Colonic mucosa (tissue), 4 donors: ENCODE measurements at regions not wholly inside any gene's neighbourhood (a gene's known extent, or its start where the extent isn't known, plus 50 kb on each side); places are given as distances from the start of the nearest gene placed in this dataset.
A peak's percentile ranks its signal among the peaks of the same experiment; 100 is the strongest.

ENCODE experiments used
- DNase-seq: peaks from one replicate; pipeline ENCODE4 v3.0.0-alpha.2; 2020
- H3K27ac ChIP-seq: fragments of 200-600 bp; one replicate; pipeline ENCODE4 v1.8.0; 2021
- H3K27me3 ChIP-seq: fragments of 200-600 bp; one replicate; pipeline ENCODE4 v1.8.0; 2021
- H3K36me3 ChIP-seq: fragments of 200-600 bp; one replicate; pipeline ENCODE4 v1.8.0; 2021
- H3K4me1 ChIP-seq: fragments of 200-600 bp; one replicate; pipeline ENCODE4 v1.8.0; 2021; ENCODE audit warnings: mild to moderate bottlenecking
- H3K4me3 ChIP-seq: fragments of 200-600 bp; one replicate; pipeline ENCODE4 v1.8.0; 2021
- H3K9ac ChIP-seq, 2 donors: one replicate each; pipeline ENCODE4 v1.7.0; 2013; ENCODE audit warnings: control low read depth in 2 of 2, low read depth in 2 of 2, low read length in 2 of 2
- H3K9me3 ChIP-seq: fragments of 200-600 bp; one replicate; pipeline ENCODE4 v1.8.0; 2021
- CTCF ChIP-seq: fragments of 200-600 bp; IDR thresholded peaks from one replicate; pipeline ENCODE4 v1.8.0; 2022; ENCODE audit warnings: antibody characterized with exemption, mild to moderate bottlenecking
- intact Hi-C: fragments of 100-400 bp; cut with DNase I; formaldehyde crosslinking; loops from one replicate; pipeline ENCODE4 v1.14.1; 2022
- donor health status: healthy.
- donor health status: DM: no; HTN: no; CAD: no.
- donor health status: DM: no; HTN: no; CAD: no.

- no peaks in the 10 kb centered on the region for H3K9me3 ChIP-seq
- H3K4me1 ChIP-seq, result no peaks in the 10 kb centered on the region
- intact Hi-C loops, result no loop called here
- no peaks in the 10 kb centered on the region for H3K27me3 ChIP-seq
- H3K27ac ChIP-seq, result no peak overlapping the region
- DNase-seq, result no peak
- H3K9ac ChIP-seq, result no peak overlapping the region
- no peak for TF ChIP-seq CTCF
- H3K4me3 ChIP-seq, result no peak overlapping the region
- no peaks in the 10 kb centered on the region for H3K36me3 ChIP-seq
These were observed 50.4 kb downstream of the RTL9 start for GRCh38 chrX:110408949-110409588.

GRCh38 chrX:110409925-110410324 is 51.3 kb downstream of the RTL9 start:
- H3K9ac ChIP-seq, result no peak overlapping the region

GRCh38 chrX:110410603-110411002 is 52.0 kb downstream of the RTL9 start:
- H3K36me3 ChIP-seq, result no peaks in the 10 kb centered on the region
- TF ChIP-seq CTCF, result no peak
- H3K9me3 ChIP-seq, result no peaks in the 10 kb centered on the region
- H3K27ac ChIP-seq, result no peak overlapping the region
- no peaks in the 10 kb centered on the region for H3K27me3 ChIP-seq
- intact Hi-C loops, result no loop called here
- DNase-seq, result no peak
- H3K4me3 ChIP-seq, result no peak overlapping the region
- H3K9ac ChIP-seq, result no peak overlapping the region
- H3K4me1 ChIP-seq, result no peaks in the 10 kb centered on the region

More at GRCh38 chrX:110409925-110410324, 51.3 kb downstream of the RTL9 start:
- TF ChIP-seq CTCF, result no peak
- intact Hi-C loops, result no loop called here
- Histone ChIP-seq H3K27ac (no peak overlapping the region), H3K27me3 (no peaks in the 10 kb centered on the region), H3K4me3 (no peak overlapping the region), H3K9me3 (no peaks in the 10 kb centered on the region), H3K36me3 (no peaks in the 10 kb centered on the region), H3K4me1 (no peaks in the 10 kb centered on the region)
- DNase-seq, result no peak

- Histone ChIP-seq H3K27ac (no peak overlapping the region), H3K36me3 (no peaks in the 10 kb centered on the region), H3K27me3 (no peaks in the 10 kb centered on the region), H3K9me3 (no peaks in the 10 kb centered on the region), H3K9ac (no peak overlapping the region), H3K4me3 (no peak overlapping the region), H3K4me1 (no peaks in the 10 kb centered on the region)
- DNase-seq, result peak; percentile 67
- peak; percentile 84 for TF ChIP-seq CTCF
- intact Hi-C loops, result no loop called here
These were observed 54.5 kb downstream of the RTL9 start for GRCh38 chrX:110412971-110413726.

- intact Hi-C loops, result no loop called here
- Histone ChIP-seq H3K36me3 (no peaks in the 10 kb centered on the region), H3K9me3 (no peaks in the 10 kb centered on the region), H3K4me1 (no peaks in the 10 kb centered on the region), H3K27me3 (no peaks in the 10 kb centered on the region), H3K4me3 (no peak overlapping the region), H3K27ac (no peak overlapping the region), H3K9ac (no peak overlapping the region)
- no peak for DNase-seq
- TF ChIP-seq CTCF, result no peak
These were observed 55.1 kb downstream of the RTL9 start for GRCh38 chrX:110413727-110414124.
